Left colon (tissue), 2 donors: ENCODE measurements at regions not wholly inside any gene's neighbourhood (a gene's known extent, or its start where the extent isn't known, plus 50 kb on each side); places are given as distances from the start of the nearest gene placed in this dataset.
A peak's percentile ranks its signal among the peaks of the same experiment; 100 is the strongest.

Experiments used
- ATAC-seq: fragments of 200-7000 bp; cut with Tn5 transposase; one replicate; pipeline ENCODE4 v1.9.1; 2020; ENCODE audit warnings: mild to moderate bottlenecking, moderate library complexity
- DNase-seq, 2 donors: peaks; one replicate each; pipeline ENCODE4 v3.0.0-alpha.2; 2020
- intact Hi-C, 2 donors: fragments of 100-400 bp; cut with DNase I in 1 of 2; cut with micrococcal nuclease in 1 of 2; formaldehyde crosslinking; loops; one replicate each; pipeline versions ENCODE4 v1.11.2 to v1.14.0; 2022; cut with DNase I, micrococcal nuclease
- donor health status: DM: no; HTN: no; CAD: no.
- donor health status: DM: yes; HTN: yes; CAD: no.

DNA sequence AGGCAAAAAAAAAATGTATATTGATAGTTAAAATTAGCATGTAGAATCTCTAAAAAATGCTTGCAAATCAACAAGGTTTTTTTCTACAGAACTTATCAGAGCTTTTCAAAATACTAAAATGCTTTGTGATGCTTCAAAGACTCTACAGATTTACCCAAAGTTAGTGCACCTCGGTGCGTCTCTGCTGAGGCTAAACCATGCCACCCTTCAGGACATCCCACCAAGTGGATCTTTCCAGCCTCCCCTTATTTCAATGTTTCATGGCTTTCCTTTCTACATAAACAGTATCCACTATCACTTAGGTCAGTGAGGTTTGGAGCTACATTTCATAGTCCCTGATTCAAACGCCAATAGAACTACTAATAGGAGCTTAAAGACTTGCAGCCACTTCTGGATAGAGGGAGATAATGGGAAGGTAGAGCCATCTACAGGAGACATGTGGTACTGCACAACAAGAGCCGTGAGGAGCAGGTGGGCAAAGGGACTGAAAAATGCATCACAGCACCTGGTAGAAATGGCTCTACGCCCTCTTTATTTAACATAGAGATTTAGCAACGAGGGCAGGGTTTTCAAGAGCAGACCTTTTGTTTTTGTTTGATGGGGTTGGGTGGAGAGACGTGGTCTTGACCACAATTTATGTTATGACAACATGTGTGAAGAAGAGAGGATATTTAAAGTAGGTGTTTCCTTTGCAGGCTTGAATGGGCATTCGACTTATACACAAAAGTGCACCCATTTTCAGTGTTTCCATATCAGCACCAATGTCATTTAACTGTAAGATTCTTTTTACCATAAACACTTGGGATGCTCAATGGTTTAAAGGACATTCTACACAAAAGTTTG lies 56.1 kb upstream of the SLC35G4 start:
- ATAC-seq (peak; percentile 40), DNase-seq (peak in 1 of 2 donors; percentile 15)
- intact Hi-C loops = no loop called here

DNA sequence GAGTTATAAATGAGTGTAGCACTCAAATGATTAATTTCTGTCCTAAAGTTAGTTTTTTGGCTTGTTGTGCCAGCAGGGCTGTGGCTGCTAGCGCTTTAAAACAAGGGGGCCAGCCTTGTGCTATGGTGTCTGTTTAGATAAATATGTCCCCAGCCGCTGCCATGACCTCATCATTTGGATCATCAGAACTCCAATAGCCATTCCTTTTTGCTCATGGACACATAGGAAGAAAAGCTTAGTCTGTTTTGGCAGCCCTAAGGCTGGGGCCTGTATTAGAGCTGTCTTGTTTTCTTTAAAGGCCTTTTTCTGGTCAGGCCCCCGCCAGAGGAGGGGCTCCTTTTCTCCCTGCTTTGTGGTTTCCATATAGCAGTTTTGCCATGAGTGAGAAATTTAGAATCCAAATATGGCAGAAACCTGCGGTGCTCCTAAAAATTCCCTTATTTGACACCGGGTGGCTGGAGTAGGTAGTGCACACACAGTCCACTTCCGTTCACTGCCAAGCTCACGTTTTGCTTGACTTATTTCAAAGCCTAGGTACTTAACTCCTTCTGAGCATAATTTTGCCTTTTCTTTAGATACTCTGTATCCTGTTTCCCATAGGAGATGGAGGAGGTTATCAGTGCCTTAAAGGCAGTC lies 60.4 kb upstream of the SLC35G4 start:
- ATAC-seq = no peak
- intact Hi-C loops = no loop called here
- no peak for DNase-seq

DNA sequence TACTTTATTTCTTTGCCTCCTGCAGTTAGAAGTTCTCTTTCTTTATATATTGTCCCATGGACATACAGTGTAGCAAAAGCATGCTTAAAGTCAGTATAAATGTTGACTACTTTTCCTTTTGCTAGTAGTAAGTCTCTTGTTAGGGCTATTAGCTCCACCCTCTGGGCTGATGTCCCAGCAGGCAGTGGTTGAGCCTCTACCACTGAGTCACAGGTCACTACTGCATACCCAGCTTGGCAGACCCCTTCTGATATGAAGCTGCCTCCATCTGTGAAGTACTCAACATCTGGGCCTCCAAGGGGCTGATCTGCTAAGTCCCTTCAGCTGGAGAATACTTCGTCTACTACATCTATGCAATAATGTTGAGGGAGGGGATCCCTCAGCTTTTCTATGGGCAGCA lies 61.0 kb upstream of the SLC35G4 start:
- DNase-seq (no peak), ATAC-seq (no peak)
- intact Hi-C loops = no loop called here

DNA sequence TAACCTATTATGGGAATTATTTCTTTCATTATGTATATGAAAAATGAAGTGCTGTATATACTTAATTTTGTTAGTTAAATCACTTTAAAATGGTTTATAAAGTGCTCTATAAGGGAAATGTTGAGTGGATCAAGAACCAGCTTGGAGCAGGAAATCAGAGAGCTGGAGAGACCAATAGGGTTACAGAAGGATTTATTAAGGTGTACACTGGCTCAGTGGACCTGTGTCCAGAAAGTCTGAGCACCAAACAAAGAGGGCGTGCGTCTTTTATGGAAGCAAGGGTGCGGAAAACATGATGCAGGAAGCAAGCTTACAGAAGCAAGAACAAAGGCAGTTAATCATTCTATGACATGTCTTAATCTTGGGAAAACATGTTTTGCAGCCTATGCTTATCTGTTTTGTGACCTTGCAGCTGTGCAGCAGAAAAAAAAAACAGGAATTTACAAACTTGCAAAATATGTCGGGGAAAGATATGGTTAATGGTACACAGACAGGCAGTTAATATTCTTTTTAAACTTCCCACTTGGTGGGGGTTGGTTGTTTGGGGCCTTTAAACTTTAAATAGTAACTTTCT lies 65.2 kb upstream of the SLC35G4 start:
- DNase-seq (no peak), ATAC-seq (no peak)
- intact Hi-C loops = no loop called here

DNA sequence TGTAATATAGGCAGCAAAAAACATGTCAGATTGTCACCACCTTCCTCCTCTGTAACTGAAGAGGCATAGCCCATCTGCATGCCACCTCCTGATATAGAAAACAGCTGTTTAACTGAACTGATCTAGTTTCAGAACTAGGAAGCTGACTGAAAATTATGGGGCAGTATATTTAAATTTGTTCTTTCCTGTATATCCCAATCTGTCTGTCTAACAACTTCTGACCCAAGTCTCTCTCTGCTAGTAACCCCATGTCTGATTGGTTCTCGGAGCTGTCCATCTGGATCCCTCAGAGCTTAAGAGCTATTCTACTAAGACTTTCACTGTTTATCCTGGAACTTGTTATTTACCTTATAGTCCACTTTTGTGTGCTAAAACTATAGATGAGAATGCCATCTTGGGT lies 68.2 kb upstream of the SLC35G4 start:
- ATAC-seq (no peak), DNase-seq (no peak)
- intact Hi-C loops = no loop called here

DNA sequence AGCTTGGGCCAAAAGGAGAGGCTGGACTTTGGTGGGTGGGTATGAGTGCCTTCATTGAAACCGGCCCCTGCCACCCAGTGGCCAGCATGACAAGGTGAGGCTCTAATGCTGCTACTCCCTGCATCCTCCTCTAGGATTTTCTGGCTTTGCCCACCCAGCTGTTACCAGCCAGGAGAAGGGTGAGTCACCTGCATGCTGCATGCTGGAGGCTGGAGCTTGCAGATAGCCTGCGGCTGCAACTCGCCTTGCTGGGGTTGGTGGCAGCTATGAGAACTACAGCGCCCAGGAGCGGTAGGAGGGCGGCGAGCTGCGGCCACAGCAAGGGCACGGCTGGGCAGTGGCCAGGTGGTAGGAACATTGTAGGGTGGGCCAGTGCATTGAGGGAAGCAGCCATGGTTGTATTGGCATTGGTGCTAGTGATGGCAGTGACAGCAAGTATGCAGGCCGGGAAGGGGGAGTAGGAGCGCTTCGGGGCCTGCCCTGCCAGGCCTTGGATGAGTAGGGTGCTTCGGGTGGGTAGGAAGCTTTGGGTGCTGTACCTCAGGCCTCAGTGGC lies 75.4 kb upstream of the SLC35G4 start:
- DNase-seq (no peak), ATAC-seq (no peak)
- intact Hi-C loops = no loop called here

DNA sequence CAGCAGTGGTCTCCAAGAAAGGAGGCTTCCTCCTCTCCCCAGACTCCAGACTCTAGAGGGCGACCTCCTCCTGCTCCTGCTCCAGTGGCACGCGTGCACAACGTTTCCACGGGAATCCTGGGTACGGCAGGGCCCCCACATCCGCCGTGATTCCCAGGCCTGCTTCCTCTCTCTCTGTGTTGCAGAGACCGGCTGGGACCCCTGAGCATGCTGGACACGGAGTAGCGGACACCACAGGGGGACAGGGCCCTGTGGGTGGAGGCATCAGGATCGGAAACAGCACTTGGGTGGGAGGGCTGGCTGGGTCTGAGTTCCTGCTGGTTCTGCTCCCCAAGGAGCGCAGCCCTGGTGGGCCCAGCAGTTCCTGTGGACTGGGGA lies 75.9 kb upstream of the SLC35G4 start:
- ATAC-seq = no peak
- intact Hi-C loops = no loop called here

DNA sequence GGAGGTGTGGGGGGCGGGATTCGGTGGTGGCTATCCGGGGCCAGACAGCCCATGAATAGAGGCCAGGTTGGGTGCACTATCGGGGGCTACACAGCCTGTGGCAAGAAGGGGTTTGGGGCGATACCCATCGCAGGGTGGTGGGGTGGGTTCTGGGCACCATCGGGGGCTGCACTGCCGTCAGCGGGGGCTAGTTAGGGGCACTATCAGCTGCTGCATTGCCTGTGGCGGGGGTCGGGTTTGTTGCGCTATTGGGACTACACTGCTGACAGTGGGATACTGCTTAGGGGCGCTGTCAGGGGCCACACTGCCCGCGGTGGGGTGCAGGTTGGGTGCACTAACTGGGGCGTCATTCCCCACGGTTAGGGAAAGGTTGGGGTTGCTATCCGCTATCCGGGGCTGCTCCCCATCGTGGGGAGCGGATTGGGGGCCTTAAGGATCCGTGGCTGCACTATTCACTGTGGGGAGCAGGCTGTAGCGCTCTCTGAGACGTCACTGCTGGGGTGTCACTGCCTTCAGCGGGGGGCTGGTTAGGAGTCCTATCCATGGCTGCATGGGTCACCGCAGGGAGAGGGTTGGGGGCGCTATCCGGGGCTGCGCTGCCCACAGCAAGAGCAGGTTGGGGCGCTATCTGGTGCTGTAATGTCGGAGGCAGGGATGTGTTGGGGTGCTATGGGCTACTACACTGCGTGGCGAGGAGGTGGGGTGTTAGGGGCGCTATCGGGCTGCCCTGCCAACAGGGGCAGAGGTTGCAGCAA lies 76.5 kb upstream of the SLC35G4 start:
- DNase-seq (no peak), ATAC-seq (no peak)
- intact Hi-C loops = no loop called here

More for the DNA sequence above, 75.9 kb upstream of the SLC35G4 start:
- no peak for DNase-seq

DNA sequence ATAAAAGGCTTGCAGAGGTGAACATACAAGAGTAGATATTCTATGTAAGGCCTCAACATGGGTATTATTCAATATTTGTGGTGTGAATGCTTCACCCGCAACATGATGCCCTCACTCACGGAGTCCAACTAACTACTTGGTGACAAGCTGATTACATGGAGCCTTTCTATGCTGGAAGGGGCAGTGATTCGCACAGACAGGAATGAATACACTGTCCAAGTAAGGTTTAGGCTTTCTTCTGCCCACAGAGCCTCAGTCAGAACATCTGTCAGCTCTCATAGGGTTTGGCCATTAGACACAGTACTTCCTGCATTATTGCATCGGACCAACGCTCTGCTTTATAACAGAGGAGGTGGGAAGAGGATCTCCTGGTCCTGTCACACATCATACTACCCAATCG lies 80.3 kb upstream of the SLC35G4 start:
- intact Hi-C loops = no loop called here
- ATAC-seq = no peak
- no peak for DNase-seq

DNA sequence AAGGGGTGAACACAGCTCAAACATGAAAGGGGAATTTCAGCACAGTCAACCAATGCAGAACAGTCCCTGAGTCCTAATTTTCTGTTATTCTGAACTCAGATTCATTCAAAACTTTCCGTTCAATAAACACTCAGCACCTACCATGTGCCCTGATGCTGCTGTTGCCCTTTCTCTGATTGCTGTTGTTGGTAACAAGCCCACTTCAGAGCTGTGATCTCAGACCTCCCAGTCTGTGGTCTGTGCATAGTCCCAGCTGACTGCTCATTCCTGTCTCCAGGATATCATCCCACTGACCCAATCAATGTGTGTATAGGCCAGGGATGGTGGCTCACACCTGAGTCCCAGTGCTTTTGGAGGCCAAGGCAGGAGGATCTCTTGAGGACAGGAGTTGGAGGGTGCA lies 82.7 kb upstream of the SLC35G4 start:
- no peak for DNase-seq
- no peak for ATAC-seq
- intact Hi-C loops = no loop called here

DNA sequence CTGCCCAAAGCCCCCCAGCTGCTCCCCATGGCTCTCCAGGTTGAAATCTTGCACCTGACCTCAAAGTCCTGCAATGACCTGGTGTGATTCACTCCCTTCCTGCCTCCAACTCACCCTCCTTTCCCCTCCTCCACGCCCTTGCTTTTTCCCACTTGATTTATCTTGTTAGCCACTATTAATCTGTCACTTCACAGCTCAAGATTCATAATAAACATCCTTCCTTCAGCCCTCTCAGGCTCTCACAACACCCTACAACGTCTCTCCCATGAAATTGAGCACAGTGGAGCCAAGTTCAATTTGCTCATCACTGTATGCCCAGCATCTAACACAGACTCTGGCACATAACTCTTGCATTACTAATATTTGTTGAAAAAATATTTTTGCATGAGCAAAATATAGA lies 85.6 kb upstream of the SLC35G4 start:
- intact Hi-C loops = no loop called here
- ATAC-seq (no peak), DNase-seq (no peak)

DNA sequence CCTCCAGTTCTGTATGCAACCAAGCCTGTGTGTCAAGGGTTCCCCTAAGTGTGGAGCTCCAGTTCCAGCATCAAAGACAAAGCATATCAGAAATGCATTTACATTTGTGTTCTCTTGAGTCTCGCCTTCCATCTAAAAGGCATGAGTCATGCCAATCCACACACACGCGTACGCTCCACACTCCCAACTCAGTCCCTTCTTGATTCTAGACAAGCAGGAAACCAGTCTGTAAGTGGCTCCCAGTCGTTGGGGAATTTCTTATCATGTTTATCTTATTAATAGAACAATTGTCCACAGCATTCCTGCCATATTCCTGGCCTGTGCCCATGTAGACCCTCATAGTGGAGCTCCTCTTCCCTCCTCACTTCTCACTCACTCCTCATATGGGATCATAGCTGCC lies 86.4 kb upstream of the SLC35G4 start:
- no peak for ATAC-seq
- intact Hi-C loops = no loop called here
- no peak for DNase-seq

DNA sequence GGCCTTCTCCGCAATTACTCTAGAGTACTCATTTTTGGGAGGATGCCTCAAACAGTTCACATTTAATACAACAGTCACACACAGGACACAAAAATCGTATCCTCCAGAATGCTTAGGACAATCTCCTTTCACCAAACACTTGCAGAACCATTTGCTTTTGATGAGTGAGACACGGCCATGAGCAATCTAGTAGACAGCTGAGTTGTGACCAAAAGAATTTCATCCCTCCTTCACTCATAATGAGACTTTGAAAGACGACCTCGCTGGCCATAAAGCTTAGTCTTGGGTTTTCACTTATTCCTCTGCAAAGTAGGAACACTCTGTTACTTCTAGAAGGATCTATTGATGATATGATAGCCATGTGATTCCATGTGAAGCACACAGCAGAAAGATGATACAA lies 87.5 kb upstream of the SLC35G4 start:
- DNase-seq = no peak
- intact Hi-C loops = no loop called here

DNA sequence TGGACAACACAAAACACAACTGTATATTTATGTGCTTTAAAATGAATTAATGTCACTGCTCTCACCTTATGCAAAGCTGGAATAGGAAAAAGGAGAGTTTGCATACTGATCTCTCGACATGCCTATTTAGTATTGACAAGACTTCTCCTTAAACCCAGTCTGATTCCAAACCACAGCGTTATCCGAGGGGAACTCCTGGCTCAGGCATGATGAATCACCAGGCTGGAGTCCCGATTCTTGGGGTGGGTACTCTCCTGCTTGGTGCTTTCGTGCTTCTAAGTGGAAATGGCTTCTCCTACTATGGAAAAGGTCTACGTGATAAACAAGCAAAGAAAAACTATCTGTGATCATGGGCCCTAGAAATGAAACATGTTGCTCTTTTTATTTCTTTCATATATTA lies 88.9 kb upstream of the SLC35G4 start:
- DNase-seq = no peak
- intact Hi-C loops = no loop called here

More for the DNA sequence above, 87.5 kb upstream of the SLC35G4 start:
- no peak for ATAC-seq

DNA sequence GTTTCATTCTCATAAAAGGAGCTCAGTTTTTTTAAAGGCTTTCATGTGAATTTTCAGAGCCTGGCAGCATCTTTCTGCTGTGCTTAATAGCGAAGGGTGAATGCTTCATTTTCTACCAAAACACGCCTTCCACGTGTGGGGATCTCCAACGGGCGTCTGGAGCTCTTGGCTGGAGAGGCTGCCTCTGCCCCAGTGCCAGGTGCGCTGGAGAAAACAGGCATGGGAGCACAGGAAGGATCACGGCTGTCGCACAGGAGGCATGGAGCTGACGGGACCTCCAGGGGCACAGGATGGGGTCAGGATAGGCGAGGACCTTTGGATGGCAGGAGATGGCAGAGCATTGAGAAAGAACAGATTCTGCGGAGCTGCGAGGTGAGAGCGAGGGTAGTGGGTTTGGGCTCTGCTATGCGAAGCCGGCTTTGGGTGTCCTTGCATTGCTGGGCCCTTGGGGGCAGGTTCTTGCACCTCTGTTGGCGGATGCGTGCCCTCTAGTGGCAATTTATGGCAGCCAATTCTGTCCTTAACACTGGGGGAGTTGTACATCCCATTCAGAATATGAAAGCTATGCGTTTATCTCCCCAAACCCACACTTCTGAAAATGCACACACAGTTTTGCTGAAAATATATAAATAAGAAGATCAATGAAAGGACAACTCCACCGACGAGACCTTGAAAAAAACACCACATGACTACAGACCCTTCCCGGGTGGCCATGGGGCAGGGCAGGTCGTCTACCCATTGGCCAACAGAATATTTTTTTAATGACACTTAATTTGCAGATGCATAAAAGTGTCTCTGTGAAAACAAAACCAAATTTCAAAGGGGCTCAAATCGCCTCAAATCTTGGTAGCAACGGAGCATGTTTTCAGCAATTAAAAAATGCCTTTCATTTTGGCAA lies 90.4 kb upstream of the SLC35G4 start:
- DNase-seq = peak in 1 of 2 donors; percentile 16
- ATAC-seq = no peak
- intact Hi-C loops = no loop called here

More for the DNA sequence above, 88.9 kb upstream of the SLC35G4 start:
- no peak for ATAC-seq

DNA sequence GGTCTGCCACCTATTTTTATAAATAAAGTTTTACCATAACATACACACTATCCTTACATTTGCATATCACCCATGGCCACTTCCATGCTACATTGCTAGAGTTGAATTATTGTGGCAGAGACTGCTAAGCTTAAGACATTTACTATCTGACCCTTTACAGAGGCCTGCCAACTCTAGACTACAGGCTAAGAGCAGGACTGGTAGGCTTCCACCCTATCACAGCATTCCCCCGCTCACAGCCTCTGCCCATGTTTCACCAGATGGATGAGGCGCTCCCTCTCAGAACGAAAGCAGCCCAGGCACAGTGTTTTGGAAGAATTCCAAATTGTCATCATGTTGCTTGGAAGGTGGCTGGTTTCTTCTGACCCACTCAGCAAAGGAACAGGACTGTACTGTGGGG lies 91.7 kb upstream of the SLC35G4 start:
- intact Hi-C loops = no loop called here

DNA sequence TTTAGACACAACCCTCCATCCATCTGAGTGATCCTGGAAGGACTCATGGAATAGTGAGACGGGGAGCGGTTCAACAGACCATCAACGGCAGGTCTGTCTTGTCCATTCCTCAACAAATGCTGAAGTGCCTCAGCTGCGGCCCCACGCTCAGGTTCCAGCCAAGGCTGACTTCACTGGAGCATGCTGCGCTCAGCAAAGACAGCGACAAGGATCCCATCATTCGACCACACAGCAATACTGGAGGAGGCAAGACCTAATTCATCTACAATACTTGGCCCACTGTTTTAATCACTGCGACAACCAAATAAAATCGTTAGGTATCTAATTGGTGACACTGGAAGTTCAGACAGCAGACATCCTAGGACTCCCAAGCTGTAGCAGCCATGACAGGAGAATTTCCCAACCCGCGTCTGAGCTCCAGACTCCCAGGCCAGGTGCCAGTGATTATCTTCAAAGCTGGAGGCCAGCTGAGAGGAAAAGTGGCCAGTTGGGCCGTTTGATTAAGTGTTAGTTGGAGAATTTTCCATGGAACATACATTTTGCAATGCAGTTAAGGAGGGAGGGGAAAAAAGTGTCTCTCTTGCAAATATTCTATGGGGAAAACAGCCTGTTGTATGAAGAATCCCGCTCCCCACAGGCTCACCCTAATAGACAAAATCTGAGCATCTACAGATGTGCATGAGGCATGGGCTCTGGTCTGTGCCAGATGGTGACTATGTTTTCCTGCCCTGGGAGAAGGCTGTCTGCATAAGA lies 92.5 kb upstream of the SLC35G4 start:
- DNase-seq (no peak), ATAC-seq (no peak)
- intact Hi-C loops = no loop called here

More for the DNA sequence above, 91.7 kb upstream of the SLC35G4 start:
- no peak for ATAC-seq
- DNase-seq = no peak

DNA sequence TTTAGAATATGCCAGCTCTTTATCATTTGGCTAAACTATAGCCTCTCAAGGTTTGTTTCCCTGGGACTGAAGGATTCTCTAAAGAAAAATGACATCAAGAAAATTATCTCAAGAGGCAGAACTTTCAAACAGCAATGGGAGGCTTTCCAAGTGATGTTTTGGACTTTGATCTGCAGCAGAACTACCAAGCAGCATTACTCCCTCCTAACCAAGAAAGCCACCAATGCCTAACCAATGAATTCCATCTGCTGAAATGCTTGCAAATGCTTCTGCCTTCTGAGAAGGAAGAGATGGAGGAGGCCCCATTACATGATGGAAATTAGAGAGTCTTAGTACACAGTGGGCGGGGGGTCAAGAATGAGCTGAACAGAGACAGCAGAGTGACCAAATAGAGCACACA lies 95.1 kb upstream of the SLC35G4 start:
- DNase-seq (no peak), ATAC-seq (no peak)
- intact Hi-C loops = no loop called here
